GM12878 (cell line): ENCODE measurements at regions not wholly inside any gene's neighbourhood (a gene's known extent, or its start where the extent isn't known, plus 50 kb on each side); places are given as distances from the start of the nearest gene placed in this dataset.

Source experiments
- ATAC-seq: fragments of 200-7000 bp; cut with Tn5 transposase; 3 replicates; pipeline ENCODE4 v1.9.1; 2020; ENCODE audit warnings: mild to moderate bottlenecking, moderate library complexity
- BruUV-seq: library from RNA; stranded (reverse); fragments of 400-500 nt; replicated peaks from 2 replicates; lab custom pipeline; 2021; lab: Mats Ljungman, UMichigan
- CTCF ChIA-PET: fragments of 300-600 bp; sonication (Branson Sonifier 250); formaldehyde crosslinking; extraction: SDS; loops from one replicate; lab custom pipeline; 2021; ENCODE audit warnings: inconsistent platforms; lab: Yijun Ruan, JAX
- POLR2A ChIA-PET: fragments of 350-600 bp; formaldehyde crosslinking; extraction: SDS; loops from one replicate; lab custom pipeline; 2021; ENCODE audit warnings: inconsistent platforms; lab: Charles Lee
- RAD21 ChIA-PET: fragments of 300-600 bp; sonication (Branson Sonifier 250); formaldehyde crosslinking; loops from one replicate; lab custom pipeline; 2023; ENCODE audit warnings: antibody characterized with exemption; ENCODE audit not compliant: unreplicated experiment; lab: Charles Lee
- SMC1A ChIA-PET: fragments of 300-600 bp; sonication (Branson Sonifier 250); formaldehyde crosslinking; loops from one replicate; lab custom pipeline; 2023; ENCODE audit not compliant: unreplicated experiment, uncharacterized antibody; lab: Charles Lee
- DNase-seq: peaks from one replicate; pipeline ENCODE4 v3.0.0-alpha.2; 2011; ENCODE audit warnings: low read depth, low spot score
- FAIRE-seq: peaks from 3 replicates; lab custom pipeline; 2011; peaks lifted over from hg19 to GRCh38; lab: Jason Lieb, UNC
- H2AFZ ChIP-seq: 2 replicates; pipeline ENCODE4 v1.6.0; 2011; ENCODE audit warnings: low read depth, low read length, control low read depth; ENCODE audit not compliant: control insufficient read depth
- H3K27ac ChIP-seq: 2 replicates; pipeline ENCODE4 v1.5.1; 2011; ENCODE audit warnings: control low read depth; ENCODE audit not compliant: control insufficient read depth, insufficient read depth
- H3K27me3 ChIP-seq, 2 experiments: replicated peaks in 1 of 2; 2 replicates each; pipeline versions ENCODE4 v1.6.0 to v1.6.1; 2011; ENCODE audit warnings: low read length in 1 of 2; ENCODE audit not compliant: control insufficient read depth in 2 of 2, insufficient read depth in 2 of 2
- H3K36me3 ChIP-seq, 2 experiments: 2 replicates each; pipeline ENCODE4 v1.5.1; 2011; ENCODE audit warnings: low read length in 1 of 2; ENCODE audit not compliant: control insufficient read depth in 2 of 2, insufficient read depth in 2 of 2
- H3K4me1 ChIP-seq: 2 replicates; pipeline ENCODE4 v1.6.1; 2011; ENCODE audit warnings: mild to moderate bottlenecking, low read length, moderate library complexity, mixed read lengths; ENCODE audit not compliant: control insufficient read depth, insufficient read depth
- H3K4me2 ChIP-seq: 2 replicates; pipeline ENCODE4 v1.6.0; 2011; ENCODE audit warnings: control low read depth; ENCODE audit not compliant: control insufficient read depth, insufficient read depth
- H3K4me3 ChIP-seq: fragments of 200-600 bp; sonication (generic); 2 replicates; pipeline ENCODE4 v1.5.1; 2016
- H3K79me2 ChIP-seq: 2 replicates; pipeline ENCODE4 v1.6.0; 2011; ENCODE audit warnings: low read length; ENCODE audit not compliant: control insufficient read depth, insufficient read depth
- H3K9ac ChIP-seq: 2 replicates; pipeline ENCODE4 v1.8.0; 2011; ENCODE audit warnings: low read length, control low read depth, mixed read lengths; ENCODE audit not compliant: control insufficient read depth, insufficient read depth
- H3K9me3 ChIP-seq: replicated peaks from 3 replicates; pipeline ENCODE4 v1.5.1; 2011; ENCODE audit warnings: mild to moderate bottlenecking, low read length; ENCODE audit not compliant: control insufficient read depth, insufficient read depth
- H4K20me1 ChIP-seq: 2 replicates; pipeline ENCODE4 v1.6.0; 2011; ENCODE audit not compliant: control insufficient read depth, insufficient read depth
- BMI1 ChIP-seq: fragments of 450-650 bp; IDR thresholded peaks from 2 replicates; pipeline ENCODE4 v1.6.1; 2016; ENCODE audit warnings: mild to moderate bottlenecking, moderate library complexity, borderline replicate concordance
- CREM ChIP-seq: IDR thresholded peaks from 2 replicates; pipeline ENCODE4 v1.6.1; 2014; ENCODE audit warnings: antibody characterized with exemption, low read depth
- EED ChIP-seq: sonication (generic); IDR thresholded peaks from 2 replicates; pipeline ENCODE4 v1.6.1; 2016; ENCODE audit warnings: antibody characterized with exemption, low read depth
- EP300 ChIP-seq, 2 experiments: fragments of 150-350 bp in 1 of 2; IDR thresholded peaks; 2 replicates each; pipeline ENCODE4 v1.6.1; 2011 to 2012; ENCODE audit warnings: low read depth in 2 of 2, low read length in 2 of 2, borderline replicate concordance in 1 of 2, improper control_type of control experiment in 1 of 2, inconsistent platforms in 1 of 2; ENCODE audit not compliant: control insufficient read depth in 1 of 2
- HDAC2 ChIP-seq: fragments of 200-600 bp; sonication (generic); IDR thresholded peaks from 2 replicates; pipeline ENCODE4 v1.6.1; 2017
- HDGF ChIP-seq: fragments of 450-650 bp; IDR thresholded peaks from 2 replicates; pipeline ENCODE4 v1.6.1; 2016; ENCODE audit warnings: antibody characterized with exemption
- NFXL1 ChIP-seq: fragments of 450-650 bp; IDR thresholded peaks from 2 replicates; pipeline ENCODE4 v1.6.1; 2017; ENCODE audit warnings: antibody characterized with exemption, mild to moderate bottlenecking, borderline replicate concordance
- NR2C2 ChIP-seq: IDR thresholded peaks from 2 replicates; pipeline ENCODE4 v1.6.1; 2011; ENCODE audit warnings: borderline replicate concordance, low read depth; ENCODE audit not compliant: control insufficient read depth, insufficient read length
- RB1 ChIP-seq: fragments of 450-650 bp; formaldehyde crosslinking; IDR thresholded peaks from 2 replicates; pipeline ENCODE4 v1.6.1; 2017; ENCODE audit warnings: mild to moderate bottlenecking, borderline replicate concordance
- RELB ChIP-seq: fragments of 450-650 bp; IDR thresholded peaks from 2 replicates; pipeline ENCODE4 v1.6.1; 2017; ENCODE audit warnings: low read depth, mild to moderate bottlenecking, moderate library complexity
- SMARCA5 ChIP-seq: fragments of 450-650 bp; IDR thresholded peaks from 2 replicates; pipeline ENCODE4 v1.6.1; 2017; ENCODE audit warnings: mild to moderate bottlenecking
- STAT3 ChIP-seq: IDR thresholded peaks from 2 replicates; pipeline ENCODE4 v1.6.1; 2011; ENCODE audit warnings: low read depth, low read length, improper control_type of control experiment
- TARDBP ChIP-seq: IDR thresholded peaks from 2 replicates; pipeline ENCODE4 v1.6.1; 2016; ENCODE audit warnings: borderline replicate concordance
- TCF12 ChIP-seq: IDR thresholded peaks from 2 replicates; pipeline ENCODE4 v1.6.1; 2011; ENCODE audit warnings: low read depth, mild to moderate bottlenecking, low read length
- ZNF207 ChIP-seq: fragments of 450-650 bp; IDR thresholded peaks from 2 replicates; pipeline ENCODE4 v1.6.1; 2014; ENCODE audit warnings: antibody characterized with exemption, mild to moderate bottlenecking, borderline replicate concordance
- WGBS: methylation state at CpG from one replicate; pipeline ENCODE4 v1.1.6; 2016; ENCODE audit warnings: low lambda C conversion rate; ENCODE audit not compliant: insufficient replicate concordance, insufficient coverage; ENCODE audit errors: missing lambda C conversion rate; 5-methylcytosine and 5-hydroxymethylcytosine counted together
- in situ Hi-C: fragments of 300-500 bp; cut with MboI; formaldehyde crosslinking; loops from 9 replicates; pipeline ENCODE4 v1.14.3; 2018; ENCODE audit warnings: mixed read lengths
- intact Hi-C: fragments of 100-400 bp; cut with micrococcal nuclease; formaldehyde crosslinking; loops from one replicate; pipeline ENCODE4 v1.14.2; 2022; ENCODE audit not compliant: unreplicated experiment
- TF ChIP-seq, protein P1 (sequence below): IDR thresholded peaks from 2 replicates; pipeline ENCODE4 v1.6.1; 2011; ENCODE audit warnings: borderline replicate concordance, low read depth, mild to moderate bottlenecking, moderate library complexity, low read length; ENCODE audit not compliant: insufficient read depth, poor library complexity, severe bottlenecking
- TF ChIP-seq, protein P2 (sequence below): fragments of 450-650 bp; IDR thresholded peaks from 2 replicates; pipeline ENCODE4 v1.6.1; 2018; ENCODE audit warnings: mild to moderate bottlenecking, low read depth, moderate library complexity; ENCODE audit not compliant: partially characterized antibody

- Histone ChIP-seq H3K4me1 (no peaks in the 10 kb centered on the region), H3K79me2 (no peaks in the 10 kb centered on the region), H2AFZ (no peak overlapping the region), H3K9me3 (no peaks in the 10 kb centered on the region), H3K36me3 (no peaks in the 10 kb centered on the region), H3K4me2 (no peak overlapping the region), H3K4me3 (no peak overlapping the region), H3K27me3 (no peaks in the 10 kb centered on the region), H3K27ac (no peak overlapping the region), H3K9ac (no peak overlapping the region), H4K20me1 (no peaks in the 10 kb centered on the region)
- in situ Hi-C loops: no loop called here
- ChIA-PET RAD21 (no interaction called here), POLR2A (no interaction called here), SMC1A (no interaction called here), CTCF (no interaction called here)
- BruUV-seq: no TSS peak
- WGBS: 12% methylated on average over 3 of the region's 3 CpGs
- no peak for ATAC-seq
- FAIRE-seq: no peak
- intact Hi-C loops: no loop called here
- no peak for DNase-seq
- TF ChIP-seq STAT3 (no peak), NFXL1 (no peak), TARDBP (no peak), TCF12 (no peak), ZNF207 (no peak), HDAC2 (no peak), SMARCA5 (no peak), BMI1 (no peak), RB1 (no peak), RELB (no peak), EED (no peak), HDGF (no peak), NR2C2 (no peak), CREM (no peak), EP300 (IDR thresholded peaks at IDR 0.05; ENCODE audit: borderline replicate concordance in 1 of 2, control insufficient read depth in 1 of 2, low read depth in 2 of 2, low read length in 2 of 2) (no peak)
- TF ChIP-seq, protein P1, sequence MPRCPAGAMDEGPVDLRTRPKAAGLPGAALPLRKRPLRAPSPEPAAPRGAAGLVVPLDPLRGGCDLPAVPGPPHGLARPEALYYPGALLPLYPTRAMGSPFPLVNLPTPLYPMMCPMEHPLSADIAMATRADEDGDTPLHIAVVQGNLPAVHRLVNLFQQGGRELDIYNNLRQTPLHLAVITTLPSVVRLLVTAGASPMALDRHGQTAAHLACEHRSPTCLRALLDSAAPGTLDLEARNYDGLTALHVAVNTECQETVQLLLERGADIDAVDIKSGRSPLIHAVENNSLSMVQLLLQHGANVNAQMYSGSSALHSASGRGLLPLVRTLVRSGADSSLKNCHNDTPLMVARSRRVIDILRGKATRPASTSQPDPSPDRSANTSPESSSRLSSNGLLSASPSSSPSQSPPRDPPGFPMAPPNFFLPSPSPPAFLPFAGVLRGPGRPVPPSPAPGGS: no peak
- TF ChIP-seq, protein P2, sequence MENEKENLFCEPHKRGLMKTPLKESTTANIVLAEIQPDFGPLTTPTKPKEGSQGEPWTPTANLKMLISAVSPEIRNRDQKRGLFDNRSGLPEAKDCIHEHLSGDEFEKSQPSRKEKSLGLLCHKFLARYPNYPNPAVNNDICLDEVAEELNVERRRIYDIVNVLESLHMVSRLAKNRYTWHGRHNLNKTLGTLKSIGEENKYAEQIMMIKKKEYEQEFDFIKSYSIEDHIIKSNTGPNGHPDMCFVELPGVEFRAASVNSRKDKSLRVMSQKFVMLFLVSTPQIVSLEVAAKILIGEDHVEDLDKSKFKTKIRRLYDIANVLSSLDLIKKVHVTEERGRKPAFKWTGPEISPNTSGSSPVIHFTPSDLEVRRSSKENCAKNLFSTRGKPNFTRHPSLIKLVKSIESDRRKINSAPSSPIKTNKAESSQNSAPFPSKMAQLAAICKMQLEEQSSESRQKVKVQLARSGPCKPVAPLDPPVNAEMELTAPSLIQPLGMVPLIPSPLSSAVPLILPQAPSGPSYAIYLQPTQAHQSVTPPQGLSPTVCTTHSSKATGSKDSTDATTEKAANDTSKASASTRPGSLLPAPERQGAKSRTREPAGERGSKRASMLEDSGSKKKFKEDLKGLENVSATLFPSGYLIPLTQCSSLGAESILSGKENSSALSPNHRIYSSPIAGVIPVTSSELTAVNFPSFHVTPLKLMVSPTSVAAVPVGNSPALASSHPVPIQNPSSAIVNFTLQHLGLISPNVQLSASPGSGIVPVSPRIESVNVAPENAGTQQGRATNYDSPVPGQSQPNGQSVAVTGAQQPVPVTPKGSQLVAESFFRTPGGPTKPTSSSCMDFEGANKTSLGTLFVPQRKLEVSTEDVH: no peak
These were observed 752.2 kb downstream of the FSCB start for GRCh38 chr14:43754838-43755237.
